H9 (cell line): ENCODE measurements at regions not wholly inside any gene's neighbourhood (a gene's known extent, or its start where the extent isn't known, plus 50 kb on each side); places are given as distances from the start of the nearest gene placed in this dataset.

Experiments used
- DNase-seq: peaks from one replicate; pipeline ENCODE4 v3.0.0-alpha.2; 2017
- H2AFZ ChIP-seq: one replicate; pipeline ENCODE4 v1.6.1; 2013; ENCODE audit warnings: mild to moderate bottlenecking, low read length, control low read depth, moderate library complexity
- H2AK5ac ChIP-seq: 2 replicates; pipeline ENCODE4 v1.6.1; 2013; ENCODE audit warnings: low read length, control low read depth, mixed read lengths; ENCODE audit not compliant: insufficient read length
- H2BK120ac ChIP-seq: one replicate; pipeline ENCODE4 v1.6.1; 2013; ENCODE audit warnings: low read depth, mild to moderate bottlenecking, low read length, control low read depth, inconsistent platforms; ENCODE audit not compliant: poor library complexity, severe bottlenecking
- H2BK12ac ChIP-seq: 2 replicates; pipeline ENCODE4 v1.6.1; 2013; ENCODE audit warnings: low read length, control low read depth, mixed read lengths, low read depth; ENCODE audit not compliant: insufficient read length
- H2BK15ac ChIP-seq: 2 replicates; pipeline ENCODE4 v1.6.1; 2013; ENCODE audit warnings: low read depth, low read length, control low read depth
- H2BK20ac ChIP-seq: one replicate; pipeline ENCODE4 v1.6.1; 2013; ENCODE audit warnings: low read depth, mild to moderate bottlenecking, low read length, control low read depth, inconsistent platforms; ENCODE audit not compliant: poor library complexity, severe bottlenecking
- H2BK5ac ChIP-seq: 2 replicates; pipeline ENCODE4 v1.6.1; 2013; ENCODE audit warnings: low read length, control low read depth, mixed read lengths; ENCODE audit not compliant: insufficient read length
- H3K14ac ChIP-seq: 2 replicates; pipeline ENCODE4 v1.6.1; 2013; ENCODE audit warnings: low read length, control low read depth; ENCODE audit not compliant: insufficient read depth
- H3K18ac ChIP-seq: 2 replicates; pipeline ENCODE4 v1.6.1; 2013; ENCODE audit warnings: low read depth, mild to moderate bottlenecking, mixed read lengths, low read length, control low read depth; ENCODE audit not compliant: insufficient read length
- H3K23ac ChIP-seq: 2 replicates; pipeline ENCODE4 v1.6.1; 2013; ENCODE audit warnings: low read length, control low read depth, mixed read lengths, low read depth; ENCODE audit not compliant: insufficient read length
- H3K23me2 ChIP-seq: 2 replicates; pipeline ENCODE4 v1.6.1; 2013; ENCODE audit warnings: low read depth, mild to moderate bottlenecking, mixed read lengths, low read length, control low read depth; ENCODE audit not compliant: insufficient read length, poor library complexity, severe bottlenecking
- H3K27ac ChIP-seq: 2 replicates; pipeline ENCODE4 v1.5.1; 2013; ENCODE audit warnings: low read length, control low read depth, mixed read lengths, low read depth; ENCODE audit not compliant: insufficient read length
- H3K27me3 ChIP-seq: 2 replicates; pipeline ENCODE4 v1.6.1; 2013; ENCODE audit warnings: low read length, control low read depth, inconsistent platforms; ENCODE audit not compliant: insufficient read depth
- H3K4ac ChIP-seq: 2 replicates; pipeline ENCODE4 v1.6.1; 2013; ENCODE audit warnings: low read depth, mild to moderate bottlenecking, control low read depth, inconsistent platforms, low read length, moderate library complexity
- H3K4me1 ChIP-seq: 2 replicates; pipeline ENCODE4 v1.6.1; 2013; ENCODE audit warnings: low read length, control low read depth, inconsistent platforms; ENCODE audit not compliant: insufficient read depth
- H3K4me2 ChIP-seq: 2 replicates; pipeline ENCODE4 v1.6.1; 2013; ENCODE audit warnings: low read length, control low read depth, mixed read lengths; ENCODE audit not compliant: insufficient read length, insufficient read depth
- H3K56ac ChIP-seq: 2 replicates; pipeline ENCODE4 v1.6.1; 2013; ENCODE audit warnings: low read depth, mild to moderate bottlenecking, mixed read lengths, low read length, control low read depth; ENCODE audit not compliant: insufficient read length
- H3K79me1 ChIP-seq: 2 replicates; pipeline ENCODE4 v1.6.1; 2013; ENCODE audit warnings: low read depth, mild to moderate bottlenecking, moderate library complexity, low read length, control low read depth, inconsistent platforms; ENCODE audit not compliant: insufficient read depth, poor library complexity, severe bottlenecking
- H3K79me2 ChIP-seq: 2 replicates; pipeline ENCODE4 v1.6.1; 2013; ENCODE audit warnings: low read length, control low read depth, inconsistent platforms; ENCODE audit not compliant: insufficient read depth
- H3K9ac ChIP-seq: 2 replicates; pipeline ENCODE4 v1.6.1; 2013; ENCODE audit warnings: low read length, control low read depth, mixed read lengths; ENCODE audit not compliant: insufficient read length; ENCODE audit errors: extremely low read depth
- H3K9me3 ChIP-seq: one replicate; pipeline ENCODE4 v1.6.1; 2013; ENCODE audit warnings: low read depth, low read length, inconsistent platforms; ENCODE audit not compliant: control insufficient read depth
- H3T11ph ChIP-seq: one replicate; pipeline ENCODE4 v1.6.1; 2013; ENCODE audit warnings: mild to moderate bottlenecking, low read length, control low read depth, inconsistent platforms
- H4K20me1 ChIP-seq: one replicate; pipeline ENCODE4 v1.6.1; 2013; ENCODE audit not compliant: control insufficient read depth, insufficient read length, insufficient read depth
- H4K5ac ChIP-seq: 2 replicates; pipeline ENCODE4 v1.6.1; 2013; ENCODE audit warnings: low read depth, mild to moderate bottlenecking, mixed read lengths, low read length, control low read depth; ENCODE audit not compliant: insufficient read length
- H4K8ac ChIP-seq: replicated peaks from 2 replicates; pipeline ENCODE4 v1.6.1; 2013; ENCODE audit warnings: low read length, control low read depth, mixed read lengths, low read depth; ENCODE audit not compliant: insufficient read length
- H4K91ac ChIP-seq: 2 replicates; pipeline ENCODE4 v1.6.1; 2013; ENCODE audit warnings: low read depth, mild to moderate bottlenecking, moderate library complexity, mixed read lengths, low read length, control low read depth; ENCODE audit not compliant: insufficient read length
- H3K27ac Mint-ChIP-seq, 3 experiments: 2 replicates in 2 of 3; 3 replicates in 1 of 3; pipeline ENCODE4 v1.8.0; 2020 to 2021; ENCODE audit warnings: mixed read lengths in 3 of 3, mild to moderate bottlenecking in 1 of 3, moderate library complexity in 1 of 3
- H3K27me3 Mint-ChIP-seq: 2 replicates; pipeline ENCODE4 v1.8.0; 2021; ENCODE audit warnings: low read depth, mild to moderate bottlenecking, moderate library complexity, mixed read lengths
- H3K36me3 Mint-ChIP-seq, 3 experiments: 2 replicates in 2 of 3; 3 replicates in 1 of 3; pipeline ENCODE4 v1.8.0; 2020 to 2021; ENCODE audit warnings: low read depth in 3 of 3, mixed read lengths in 3 of 3; ENCODE audit not compliant: insufficient read depth in 1 of 3
- H3K4me1 Mint-ChIP-seq, 2 experiments: 2 replicates each; pipeline ENCODE4 v1.8.0; 2020; ENCODE audit warnings: mixed read lengths in 2 of 2
- H3K4me3 Mint-ChIP-seq, 2 experiments: 2 replicates in 1 of 2; 3 replicates in 1 of 2; pipeline ENCODE4 v1.8.0; 2020 to 2021; ENCODE audit warnings: mild to moderate bottlenecking in 2 of 2, mixed read lengths in 2 of 2, moderate library complexity in 1 of 2
- H3K9me3 Mint-ChIP-seq, 2 experiments: 2 replicates in 1 of 2; 3 replicates in 1 of 2; pipeline ENCODE4 v1.8.0; 2020; ENCODE audit warnings: mild to moderate bottlenecking in 2 of 2, mixed read lengths in 2 of 2, moderate library complexity in 1 of 2
- CTCF ChIP-seq: fragments of 200-600 bp; sonication (generic); conservative IDR thresholded peaks from 3 replicates; pipeline ENCODE4 v1.8.0; 2021; ENCODE audit warnings: antibody characterized with exemption, mild to moderate bottlenecking
- WGBS: extraction: QIAGEN DNeasy Blood & Tissue Kit; methylation state at CpG from one replicate; pipeline ENCODE4 v1.1.7; 2013; ENCODE audit warnings: missing lambda C conversion rate, low lambda C conversion rate, mixed read lengths; ENCODE audit not compliant: insufficient read length; ENCODE audit errors: extremely low coverage; 5-methylcytosine and 5-hydroxymethylcytosine counted together

GRCh38 chr2:183604065-183604464 lies 479.8 kb downstream of the NUP35 start:
- Histone ChIP-seq H2AK5ac (no peak overlapping the region), H4K5ac (no peak overlapping the region), H3K27ac (no peak overlapping the region), H3K23ac (no peak overlapping the region), H2BK5ac (no peak overlapping the region), H4K8ac (no peak overlapping the region), H3K23me2 (no peaks in the 10 kb centered on the region), H2AFZ (no peak overlapping the region), H3T11ph (no peak overlapping the region), H3K27me3 (no peaks in the 10 kb centered on the region), H3K79me1 (no peaks in the 10 kb centered on the region), H2BK120ac (no peak overlapping the region), H3K9ac (no peak overlapping the region), H3K9me3 (no peaks in the 10 kb centered on the region), H3K18ac (no peak overlapping the region), H3K4me2 (no peak overlapping the region), H3K56ac (no peak overlapping the region), H2BK15ac (no peak overlapping the region), H2BK12ac (no peak overlapping the region), H4K20me1 (no peaks in the 10 kb centered on the region), H4K91ac (no peak overlapping the region), H3K79me2 (no peaks in the 10 kb centered on the region), H3K4me1 (no peaks in the 10 kb centered on the region; the same call in 1 of the 2 replicates), H3K4ac (no peak overlapping the region), H2BK20ac (no peak overlapping the region), H3K14ac (no peak overlapping the region)
- Mint-ChIP-seq H3K4me1 (peaks cover 4 to 10% of the 10 kb centered on the region in 2 experiments), H3K9me3 (no peaks in the 10 kb centered on the region), H3K27ac (no peak overlapping the region), H3K27me3 (no peaks in the 10 kb centered on the region), H3K4me3 (no peak overlapping the region), H3K36me3 (no peaks in the 10 kb centered on the region)
- no CpG with 5 or more reads among the region's 5 CpGs for WGBS
- TF ChIP-seq CTCF: no peak
- DNase-seq: no peak
